ENCODE measurements at regions not wholly inside any gene's neighbourhood (a gene's known extent, or its start where the extent isn't known, plus 50 kb on each side); places are given as distances from the start of the nearest gene placed in this dataset.
A peak's percentile ranks its signal among the peaks of the same experiment; 100 is the strongest.

- H3K27me3 Mint-ChIP-seq (ENCODE audit: low read depth in 3 of 3) = peaks cover 2 to 4% (median 3%) of the 10 kb centered on the region in 3 donors
- no peaks in the 10 kb centered on the region for H3K4me1 Mint-ChIP-seq
- no peaks in the 10 kb centered on the region for H3K9me3 ChIP-seq (replicated peaks in 1 of 2; ENCODE audit: control insufficient read depth in 1 of 2, insufficient read depth in 1 of 2, low read length in 2 of 2)
Observed at GRCh38 chr4:24405926-24406325, 178.4 kb downstream of the DHX15 start.

GRCh38 chr4:24405341-24405740 lies 179.0 kb downstream of the DHX15 start:
- no peak overlapping the region for H3K4me3 ChIP-seq (replicated peaks in 1 of 3; ENCODE audit: low read depth in 2 of 3, low read length in 3 of 3)
- no CpG with 5 or more reads among the region's 5 CpGs for WGBS (ENCODE audit: insufficient coverage)
- intact Hi-C loops (cut with micrococcal nuclease) = no loop called here

More at GRCh38 chr4:24405926-24406325, 178.4 kb downstream of the DHX15 start:
- H3K79me2 ChIP-seq (ENCODE audit: insufficient read depth, low read length) = no peaks in the 10 kb centered on the region
- H3K27ac Mint-ChIP-seq = no peak overlapping the region
- H4K20me1 ChIP-seq (ENCODE audit: insufficient read depth, low read length) = no peaks in the 10 kb centered on the region
- H3K36me3 ChIP-seq (replicated peaks in 1 of 2; ENCODE audit: control insufficient read depth in 1 of 2, insufficient read depth in 2 of 2, low read length in 2 of 2) = no peaks in the 10 kb centered on the region
- H3K36me3 Mint-ChIP-seq = no peaks in the 10 kb centered on the region
- H3K4me3 Mint-ChIP-seq = peak overlapping the region in 1 of 2 donors; percentile 7
- H3K27me3 ChIP-seq (ENCODE audit: control insufficient read depth in 2 of 2, insufficient read depth in 2 of 2, low read length in 2 of 2) = no peaks in the 10 kb centered on the region
- intact Hi-C loops (cut with micrococcal nuclease) = no loop called here
- H3K4me3 ChIP-seq (replicated peaks in 1 of 3; ENCODE audit: low read depth in 2 of 3, low read length in 3 of 3) = no peak overlapping the region
- no peak overlapping the region for H3K9ac ChIP-seq (ENCODE audit: insufficient read depth, low read length, poor library complexity, severe bottlenecking)
- WGBS (ENCODE audit: insufficient coverage) = 90% methylated on average over 2 of the region's 5 CpGs
- H3K4me2 ChIP-seq (replicated peaks; ENCODE audit: extremely low read depth, low read length, poor library complexity, severe bottlenecking) = no peak overlapping the region
- no peak overlapping the region for H2AFZ ChIP-seq (ENCODE audit: insufficient read depth, low read depth, low read length, poor library complexity, severe bottlenecking)
- H3K9me3 Mint-ChIP-seq = peaks cover 0 to 2% (median 0%) of the 10 kb centered on the region in 7 donors
- no peak for TF ChIP-seq CTCF (IDR thresholded peaks at IDR 0.05)
- no peaks in the 10 kb centered on the region for H3K4me1 ChIP-seq (ENCODE audit: control insufficient read depth in 1 of 2, insufficient read depth in 2 of 2, low read length in 2 of 2)
- H3K27ac ChIP-seq (ENCODE audit: low read depth in 1 of 2, low read length in 2 of 2) = no peak overlapping the region
- no peak for DNase-seq

More at GRCh38 chr4:24405341-24405740, 179.0 kb downstream of the DHX15 start:
- no peaks in the 10 kb centered on the region for H3K9me3 ChIP-seq (replicated peaks in 1 of 2; ENCODE audit: control insufficient read depth in 1 of 2, insufficient read depth in 1 of 2, low read length in 2 of 2)
- no peak for TF ChIP-seq CTCF (IDR thresholded peaks at IDR 0.05)
- H3K9ac ChIP-seq (ENCODE audit: insufficient read depth, low read length, poor library complexity, severe bottlenecking) = no peak overlapping the region
- H3K27ac Mint-ChIP-seq = no peak overlapping the region
- no peak overlapping the region for H3K4me3 Mint-ChIP-seq
- no peaks in the 10 kb centered on the region for H3K79me2 ChIP-seq (ENCODE audit: insufficient read depth, low read length)
- peaks cover 2 to 3% (median 3%) of the 10 kb centered on the region in 3 donors for H3K27me3 Mint-ChIP-seq (ENCODE audit: low read depth in 3 of 3)
- H2AFZ ChIP-seq (ENCODE audit: insufficient read depth, low read depth, low read length, poor library complexity, severe bottlenecking) = no peak overlapping the region
- no peak overlapping the region for H3K4me2 ChIP-seq (replicated peaks; ENCODE audit: extremely low read depth, low read length, poor library complexity, severe bottlenecking)
- H3K4me1 ChIP-seq (ENCODE audit: control insufficient read depth in 1 of 2, insufficient read depth in 2 of 2, low read length in 2 of 2) = no peaks in the 10 kb centered on the region
- DNase-seq = no peak
- H3K4me1 Mint-ChIP-seq = no peaks in the 10 kb centered on the region
- no peaks in the 10 kb centered on the region for H4K20me1 ChIP-seq (ENCODE audit: insufficient read depth, low read length)
- no peaks in the 10 kb centered on the region for H3K27me3 ChIP-seq (ENCODE audit: control insufficient read depth in 2 of 2, insufficient read depth in 2 of 2, low read length in 2 of 2)
- no peak overlapping the region for H3K27ac ChIP-seq (ENCODE audit: low read depth in 1 of 2, low read length in 2 of 2)
- no peaks in the 10 kb centered on the region for H3K36me3 Mint-ChIP-seq
- H3K36me3 ChIP-seq (replicated peaks in 1 of 2; ENCODE audit: control insufficient read depth in 1 of 2, insufficient read depth in 2 of 2, low read length in 2 of 2) = no peaks in the 10 kb centered on the region
- H3K9me3 Mint-ChIP-seq = peaks cover 0 to 2% (median 0%) of the 10 kb centered on the region in 7 donors

All from CD14-positive monocyte (primary cell).